NCI-H187 treated with DMSO at 0.1 percent for 48 hours (cell line): ENCODE measurements at regions not wholly inside any gene's neighbourhood (a gene's known extent, or its start where the extent isn't known, plus 50 kb on each side); places are given as distances from the start of the nearest gene placed in this dataset.

Experiments used
- DNase-seq: peaks from one replicate; lab custom pipeline; 2025; lab: John Stamatoyannopoulos, UW

- no peak for DNase-seq
These were observed 230.7 kb upstream of the DIO3 start for GRCh38 chr14:101330416-101331140.

GRCh38 chr14:101331141-101331525 is 230.2 kb upstream of the DIO3 start:
- DNase-seq: no peak

GRCh38 chr14:101331661-101332169 is 229.6 kb upstream of the DIO3 start:
- no peak for DNase-seq

- no peak for DNase-seq
These were observed 229.0 kb upstream of the DIO3 start for GRCh38 chr14:101332281-101332680.

- no peak for DNase-seq
These were observed 227.7 kb upstream of the DIO3 start for GRCh38 chr14:101333335-101334280.

- DNase-seq: no peak
These were observed 226.6 kb upstream of the DIO3 start for GRCh38 chr14:101334656-101335055.

GRCh38 chr14:101335061-101335661 is 226.1 kb upstream of the DIO3 start:
- no peak for DNase-seq

- DNase-seq: no peak
These were observed 225.1 kb upstream of the DIO3 start for GRCh38 chr14:101336183-101336582.

GRCh38 chr14:101337053-101337452 is 224.2 kb upstream of the DIO3 start:
- DNase-seq: no peak

GRCh38 chr14:101340556-101340955 is 220.7 kb upstream of the DIO3 start:
- DNase-seq: no peak

GRCh38 chr14:101347893-101348777 is 213.2 kb upstream of the DIO3 start:
- DNase-seq: no peak

- no peak for DNase-seq
These were observed 212.2 kb upstream of the DIO3 start for GRCh38 chr14:101349108-101349507.

- no peak for DNase-seq
These were observed 211.3 kb upstream of the DIO3 start for GRCh38 chr14:101350021-101350420.

GRCh38 chr14:101350691-101351090 is 210.6 kb upstream of the DIO3 start:
- no peak for DNase-seq

GRCh38 chr14:101351146-101351545 is 210.1 kb upstream of the DIO3 start:
- DNase-seq: no peak

GRCh38 chr14:101351769-101352168 is 209.5 kb upstream of the DIO3 start:
- DNase-seq: no peak

GRCh38 chr14:101352567-101352966 is 208.7 kb upstream of the DIO3 start:
- no peak for DNase-seq

GRCh38 chr14:101353422-101353821 is 207.9 kb upstream of the DIO3 start:
- DNase-seq: no peak

- DNase-seq: no peak
These were observed 206.6 kb upstream of the DIO3 start for GRCh38 chr14:101354726-101355125.

- DNase-seq: no peak
These were observed 206.0 kb upstream of the DIO3 start for GRCh38 chr14:101355284-101355683.

GRCh38 chr14:101357038-101357437 is 204.3 kb upstream of the DIO3 start:
- DNase-seq: no peak
